ENCODE measurements at regions not wholly inside any gene's neighbourhood (a gene's known extent, or its start where the extent isn't known, plus 50 kb on each side); places are given as distances from the start of the nearest gene placed in this dataset.

- no peak for TF ChIP-seq GATA2 (IDR thresholded peaks at IDR 0.05; ENCODE audit: low read depth, low read length)
- TF ChIP-seq GATA3 (IDR thresholded peaks at IDR 0.05; ENCODE audit: low read depth, low read length): no peak
These were observed 950.7 kb downstream of the BRD1 start for GRCh38 chr22:48876951-48877350.
